HG02678 (cell line): ENCODE measurements at regions not wholly inside any gene's neighbourhood (a gene's known extent, or its start where the extent isn't known, plus 50 kb on each side); places are given as distances from the start of the nearest gene placed in this dataset.
A peak's percentile ranks its signal among the peaks of the same experiment; 100 is the strongest.

Source experiments
- ATAC-seq: cut with Tn5 transposase; IDR thresholded peaks from one replicate; pipeline ENCODE4 v1.9.1; 2021; ENCODE audit warnings: mild to moderate bottlenecking, moderate library complexity; ENCODE audit not compliant: unreplicated experiment

DNA sequence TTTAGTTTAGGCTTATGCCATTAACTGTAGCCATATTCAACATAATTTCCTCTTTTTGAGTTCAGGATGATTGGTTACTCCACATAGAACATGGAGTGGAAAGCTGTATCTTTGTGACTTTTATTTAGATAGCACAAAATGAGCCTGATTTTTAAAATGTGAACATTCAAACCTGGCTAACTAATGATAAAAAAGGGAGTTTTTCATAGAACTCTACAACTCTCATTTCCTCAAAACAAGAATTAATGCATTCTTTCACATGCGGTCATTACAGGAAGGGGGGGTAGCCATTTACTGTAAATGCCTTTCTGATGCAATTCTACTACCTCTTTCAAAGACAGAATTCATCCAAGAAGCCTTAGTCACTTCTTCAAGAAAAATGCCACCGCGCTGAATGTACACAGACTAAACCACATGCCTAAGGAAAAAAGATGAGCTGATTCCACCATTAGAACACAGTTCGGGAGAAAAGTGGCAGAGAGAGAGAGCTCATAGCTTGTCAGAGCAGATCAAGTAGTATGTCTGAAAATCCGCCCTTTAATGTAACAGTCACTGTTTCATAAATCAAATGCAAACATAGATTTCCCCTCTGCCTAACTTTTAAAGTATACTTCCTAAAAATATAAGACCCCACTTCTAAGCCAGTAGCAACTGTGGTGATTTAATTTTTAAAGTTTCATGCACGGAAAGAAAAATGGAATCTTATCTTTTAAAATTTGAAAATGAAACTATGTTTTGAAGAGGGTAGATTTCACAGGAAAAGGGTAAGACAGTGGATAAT is 226.4 kb upstream of the KLF14 start:
- ATAC-seq = peak; percentile 30

DNA sequence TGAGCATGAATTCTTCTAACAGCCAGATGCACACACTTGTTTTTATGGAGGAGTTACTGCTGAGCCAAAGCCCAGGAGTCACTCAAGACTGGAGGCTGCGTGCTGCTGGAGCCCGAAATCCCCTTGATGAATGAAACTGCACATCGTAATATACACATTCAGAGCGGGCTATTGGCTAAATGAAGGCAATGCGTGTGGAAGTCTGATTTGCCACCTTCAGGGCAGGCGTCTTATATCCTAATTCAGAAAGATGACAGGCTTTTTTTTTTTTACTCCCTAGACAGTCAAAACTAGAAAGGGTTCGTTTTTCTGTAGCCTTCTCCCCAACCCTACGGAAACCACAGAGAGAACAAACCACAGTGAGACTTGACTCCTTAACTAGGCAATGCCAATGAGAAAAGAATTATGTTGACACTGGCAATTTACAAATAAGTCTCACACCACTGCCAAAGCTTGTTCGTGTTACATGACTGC is 227.2 kb upstream of the KLF14 start:
- ATAC-seq = peak; percentile 67

DNA sequence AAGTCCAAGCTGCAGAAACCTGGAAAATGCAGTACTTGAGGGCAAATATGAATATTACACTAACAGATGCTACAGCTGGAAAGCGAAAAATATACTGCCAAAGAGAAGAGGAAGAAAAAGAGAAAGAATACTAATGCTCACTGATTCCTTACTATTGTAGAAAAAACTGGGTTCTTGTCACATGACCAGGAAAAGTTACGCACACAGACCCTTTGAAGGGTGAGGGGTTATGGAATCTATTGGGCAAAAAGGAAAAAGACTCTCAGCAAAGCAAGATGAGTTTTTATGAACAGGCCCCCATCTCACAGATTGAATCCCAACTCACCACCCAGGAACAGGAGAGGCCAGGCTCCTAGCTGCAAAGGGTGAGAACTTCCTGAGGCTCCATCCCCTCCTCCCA is 228.1 kb upstream of the KLF14 start:
- no peak for ATAC-seq

DNA sequence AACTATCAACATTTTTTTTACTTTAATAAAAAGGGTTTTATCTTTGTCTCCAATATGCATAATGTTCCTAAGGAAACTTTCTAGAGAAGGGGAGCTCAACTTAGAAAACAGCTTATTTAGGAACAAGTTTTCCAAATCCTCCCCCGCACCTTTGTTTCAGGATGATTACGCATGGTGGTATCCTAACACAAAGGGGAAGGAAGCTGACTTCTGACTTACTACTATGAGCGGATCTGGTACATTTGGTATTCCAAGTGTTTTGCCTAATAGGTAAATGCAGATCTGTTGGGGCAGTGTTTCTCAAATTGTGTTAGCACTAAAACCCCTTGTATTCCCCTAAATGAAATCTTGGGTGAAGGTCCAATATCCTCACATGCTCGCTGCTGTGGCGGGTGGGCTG is 229.3 kb upstream of the KLF14 start:
- ATAC-seq = no peak

DNA sequence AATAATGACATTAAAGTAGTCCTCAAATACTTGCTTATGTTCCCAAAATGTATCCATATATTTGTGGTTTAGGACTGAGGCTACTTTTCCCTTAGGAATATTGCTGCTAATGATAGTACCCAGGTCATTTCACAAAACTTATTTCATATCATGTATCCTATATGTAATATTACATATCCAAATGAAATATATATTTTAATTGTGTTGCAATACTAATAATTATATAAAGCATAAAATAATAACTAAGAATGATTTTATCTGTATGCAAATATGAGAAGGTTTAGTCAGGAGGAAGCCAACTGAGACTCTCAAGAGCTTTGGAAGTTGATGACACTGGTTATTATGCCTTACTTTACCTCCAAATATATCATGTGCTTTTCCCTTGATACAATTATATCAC is 231.5 kb upstream of the KLF14 start:
- no peak for ATAC-seq

DNA sequence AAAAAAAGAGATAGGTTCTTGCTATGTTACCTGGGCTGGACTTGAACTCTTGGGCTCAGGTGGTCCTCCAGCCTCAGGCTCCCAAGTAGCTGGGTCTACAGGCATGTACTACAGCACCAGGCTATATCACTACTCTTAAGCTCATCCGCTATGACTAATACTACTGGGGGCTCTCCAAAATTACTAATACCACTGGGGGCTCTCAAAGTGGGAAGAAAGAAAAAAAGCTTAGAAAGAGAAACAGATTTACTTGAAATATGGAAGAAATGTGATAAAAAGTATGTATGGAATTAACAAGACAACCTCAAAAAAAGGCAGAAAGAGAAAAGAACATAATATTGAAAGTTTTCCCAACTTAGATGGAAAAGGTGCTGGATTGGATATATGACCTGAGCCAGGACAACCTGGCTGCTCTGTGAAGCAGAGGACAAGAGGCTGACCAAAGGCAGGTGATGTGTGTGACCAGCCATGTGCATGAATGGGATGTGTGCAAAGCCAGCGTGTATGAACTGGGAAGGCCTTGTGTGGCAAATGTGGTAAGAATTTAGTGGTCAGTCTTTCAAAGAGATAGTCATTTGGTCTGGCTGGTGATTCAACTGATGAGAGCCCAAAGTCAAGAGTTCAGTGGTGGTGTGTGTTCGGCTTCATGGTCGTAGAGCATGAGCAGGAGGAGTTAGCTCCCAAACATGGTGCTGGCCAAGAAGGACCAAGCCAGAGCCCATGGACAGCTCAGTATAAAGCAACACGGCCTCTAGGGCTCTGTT is 232.4 kb upstream of the KLF14 start:
- peak; percentile 65 for ATAC-seq

DNA sequence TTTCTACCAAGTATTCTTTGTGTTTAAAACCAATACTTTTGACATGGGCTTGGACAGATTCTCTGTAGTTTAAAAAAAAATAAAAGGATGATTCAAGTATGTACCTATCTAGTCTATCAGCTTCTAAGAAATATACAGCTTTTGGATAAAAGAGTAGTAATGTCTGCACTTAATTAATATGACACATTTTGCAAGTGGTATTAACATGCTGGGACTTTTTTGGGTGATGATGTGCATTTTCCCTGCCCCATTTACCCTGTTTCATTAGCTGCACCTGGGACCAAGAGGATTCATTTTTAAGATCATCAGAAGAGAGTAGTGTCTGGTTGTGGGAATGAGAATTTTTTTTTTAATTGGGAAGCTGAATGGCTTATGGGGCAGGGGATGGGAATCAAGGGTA is 236.2 kb upstream of the KLF14 start:
- ATAC-seq = no peak

DNA sequence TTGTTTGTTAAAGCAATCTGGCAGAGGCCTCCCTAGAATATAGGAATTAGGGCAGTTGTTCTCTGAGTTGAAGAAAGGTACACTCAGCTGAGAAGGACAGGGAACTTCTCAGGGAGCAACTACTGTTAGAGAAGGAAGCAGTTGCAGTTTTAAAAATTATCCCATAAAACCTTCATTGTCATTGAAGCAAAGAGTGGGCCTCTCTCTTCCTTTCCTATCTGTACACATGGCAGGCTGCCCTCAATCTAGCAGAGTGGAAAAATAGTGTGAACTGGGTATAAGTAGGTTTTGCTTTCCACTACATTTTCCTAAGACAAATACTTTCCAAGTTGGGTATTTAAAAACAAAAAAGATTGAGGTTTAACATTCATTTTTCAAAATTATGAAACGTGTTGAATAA is 236.7 kb upstream of the KLF14 start:
- no peak for ATAC-seq

DNA sequence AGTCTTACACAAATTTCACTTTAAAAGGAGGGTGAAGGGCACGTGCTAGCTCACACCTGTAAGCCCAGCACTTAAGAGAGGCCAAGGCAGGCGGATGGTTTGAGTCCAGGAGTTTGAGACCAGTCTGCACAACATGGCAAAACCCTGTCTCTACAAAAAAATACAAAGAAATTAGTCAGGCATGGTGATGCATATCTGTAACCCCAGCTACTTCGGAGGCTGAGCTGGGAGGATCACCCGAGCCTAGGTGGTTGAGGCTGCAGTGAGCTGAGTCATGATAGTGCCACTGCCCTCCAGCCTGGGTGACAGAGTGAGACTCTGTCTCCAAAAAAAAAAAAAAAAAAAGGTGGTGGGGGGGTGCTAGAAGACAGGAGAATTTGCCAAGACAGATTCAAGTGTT is 237.3 kb upstream of the KLF14 start:
- no peak for ATAC-seq

DNA sequence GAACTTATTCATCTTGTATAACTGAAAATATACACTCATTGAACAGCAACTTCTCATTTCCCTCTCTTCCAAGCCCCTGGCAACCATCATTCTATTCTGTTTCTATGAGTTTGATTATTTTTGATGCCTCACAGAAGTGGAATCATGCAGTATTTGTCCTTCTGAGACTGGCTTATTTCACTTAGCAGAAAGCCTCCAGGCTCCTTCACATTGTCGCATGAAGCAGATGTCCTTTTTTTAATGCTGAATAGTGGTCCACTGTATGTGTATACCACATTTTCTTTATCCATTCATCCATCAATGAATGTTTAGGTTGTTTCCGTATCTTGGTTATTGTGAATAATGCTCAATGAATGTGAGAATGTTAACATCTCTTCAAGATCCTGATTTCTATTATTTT is 238.2 kb upstream of the KLF14 start:
- no peak for ATAC-seq

DNA sequence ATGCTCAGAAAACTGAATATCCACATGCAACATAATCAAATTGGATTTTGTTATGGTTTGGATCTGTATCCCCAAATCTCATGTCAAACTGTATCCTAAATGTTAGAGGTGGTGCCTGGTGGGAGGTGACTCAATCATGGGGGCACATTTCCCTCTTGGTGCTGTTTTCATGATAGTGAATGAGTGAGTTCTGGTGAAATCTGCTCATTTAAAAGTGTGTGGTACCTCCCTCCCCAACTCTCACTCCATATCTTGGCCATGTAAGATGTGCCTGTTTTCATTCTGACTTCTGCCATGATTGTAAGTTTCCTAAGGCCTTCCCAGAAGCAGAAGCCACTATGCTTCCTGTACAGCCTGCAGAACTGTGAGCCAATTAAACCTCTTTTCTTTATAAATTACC is 239.6 kb upstream of the KLF14 start:
- no peak for ATAC-seq

DNA sequence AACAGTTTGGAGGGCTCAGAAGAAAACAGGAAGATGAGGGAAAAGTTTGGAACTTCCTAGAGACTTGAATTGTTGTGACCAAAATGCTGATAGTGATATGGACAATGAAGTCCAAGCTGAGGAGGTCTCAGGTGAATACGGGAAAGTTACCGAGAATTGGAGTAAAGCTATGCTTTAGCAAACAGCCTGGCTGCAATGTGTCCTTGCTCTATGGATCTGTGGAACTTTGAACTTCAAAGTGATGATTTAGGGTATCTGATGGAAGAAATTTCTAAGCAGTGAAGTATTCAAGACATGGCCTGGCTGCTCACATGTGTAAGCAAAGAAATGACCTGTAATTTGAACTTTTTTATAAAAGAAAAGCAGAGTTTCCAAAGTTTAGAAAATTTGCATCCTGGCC is 240.2 kb upstream of the KLF14 start:
- no peak for ATAC-seq

DNA sequence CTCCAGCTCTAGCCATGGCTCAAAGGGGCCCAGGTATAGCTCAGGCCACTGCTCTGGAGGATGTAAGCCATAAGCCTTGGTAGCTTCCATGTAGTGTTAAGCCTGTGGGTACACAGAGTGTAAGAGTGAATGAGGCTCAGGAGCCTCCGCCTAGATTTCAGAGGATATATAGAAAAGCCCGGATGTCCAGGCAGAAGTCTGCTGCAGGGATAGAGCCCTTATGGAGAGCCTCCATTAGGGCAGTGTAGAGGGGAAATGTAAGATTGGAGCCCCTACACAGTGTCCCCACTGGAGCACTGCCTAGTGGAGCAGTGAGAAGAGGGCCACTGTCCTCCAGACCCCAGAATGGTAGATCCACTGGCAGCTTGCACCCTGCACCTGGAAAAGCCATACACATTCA is 240.8 kb upstream of the KLF14 start:
- no peak for ATAC-seq

DNA sequence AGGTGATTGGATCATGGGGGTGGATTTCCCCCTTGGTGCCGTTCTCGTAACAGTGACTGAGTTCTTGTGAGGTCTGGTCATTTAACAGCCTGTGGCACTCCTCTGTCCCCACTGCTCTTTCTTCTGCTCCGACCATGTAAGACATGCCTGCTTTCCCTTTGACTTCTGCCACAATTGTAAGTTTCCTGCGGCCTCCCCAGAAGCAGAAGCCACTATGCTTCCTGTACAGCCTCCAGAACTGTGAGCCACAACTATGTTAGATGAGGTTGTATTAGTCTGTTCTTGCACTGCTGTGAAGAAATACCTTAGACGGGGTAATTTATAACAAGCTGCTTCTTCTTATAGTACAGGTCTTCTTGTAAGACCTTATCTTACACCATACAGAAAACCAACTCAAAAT is 241.7 kb upstream of the KLF14 start:
- ATAC-seq = no peak

DNA sequence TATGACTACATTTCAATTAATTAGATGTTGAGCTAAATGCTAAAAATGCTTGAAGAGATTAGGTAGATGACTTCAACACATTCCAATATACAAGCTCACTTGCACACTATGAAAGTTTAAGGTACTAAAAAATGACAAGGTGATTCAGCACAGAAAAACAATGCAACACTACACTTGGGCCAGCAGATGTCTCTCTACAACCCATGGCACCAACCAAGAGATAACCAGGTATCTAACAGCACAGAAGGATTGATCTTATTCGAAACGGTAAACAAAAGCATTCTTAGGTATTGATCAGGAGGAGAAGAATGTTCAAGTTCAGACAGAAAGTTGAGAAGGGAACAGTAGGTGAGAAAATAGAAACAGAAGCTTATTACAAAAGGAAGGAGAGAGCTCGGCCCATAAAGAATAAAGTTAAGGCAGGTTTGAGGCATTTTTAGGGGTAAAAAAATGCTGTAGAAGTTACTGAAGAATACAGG is 248.2 kb upstream of the KLF14 start:
- ATAC-seq = peak; percentile 53

DNA sequence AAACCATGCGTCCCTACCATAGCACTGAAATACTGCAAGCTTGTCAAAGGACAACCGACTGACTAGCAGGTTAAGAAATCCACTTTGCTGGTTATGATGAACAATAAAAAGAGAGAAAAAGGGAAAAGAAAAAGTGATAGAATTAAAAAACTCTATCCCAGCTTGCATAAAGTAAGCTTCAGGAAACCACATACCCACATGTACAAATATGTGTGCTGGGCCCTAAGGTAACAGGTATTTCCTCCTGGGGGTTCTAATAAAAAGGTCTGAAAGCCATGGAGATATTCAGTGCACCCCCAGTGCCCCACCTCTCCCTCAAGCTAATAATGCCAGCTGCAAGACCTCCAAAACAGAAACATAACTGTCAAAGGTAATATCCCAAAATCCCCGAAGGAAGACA is 248.6 kb upstream of the KLF14 start:
- no peak for ATAC-seq

DNA sequence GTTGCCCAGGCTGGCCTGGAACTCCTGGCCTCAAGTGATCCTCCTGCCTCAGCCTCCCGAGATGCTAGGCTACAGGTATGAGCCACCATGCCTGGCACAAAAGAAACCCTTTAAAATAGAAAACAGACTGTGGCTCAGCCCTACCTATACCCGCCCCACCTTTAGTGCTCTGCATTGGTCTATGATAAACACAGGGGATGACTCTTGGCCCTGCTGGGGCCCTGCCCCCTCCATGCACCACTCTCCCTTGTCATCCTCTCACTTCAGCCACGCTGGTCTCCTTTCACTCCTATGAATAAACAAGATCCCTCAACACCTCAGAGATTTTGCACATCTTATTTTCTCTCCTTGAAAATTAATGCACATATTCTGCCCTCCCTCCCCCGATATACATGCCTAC is 251.4 kb upstream of the KLF14 start:
- no peak for ATAC-seq

DNA sequence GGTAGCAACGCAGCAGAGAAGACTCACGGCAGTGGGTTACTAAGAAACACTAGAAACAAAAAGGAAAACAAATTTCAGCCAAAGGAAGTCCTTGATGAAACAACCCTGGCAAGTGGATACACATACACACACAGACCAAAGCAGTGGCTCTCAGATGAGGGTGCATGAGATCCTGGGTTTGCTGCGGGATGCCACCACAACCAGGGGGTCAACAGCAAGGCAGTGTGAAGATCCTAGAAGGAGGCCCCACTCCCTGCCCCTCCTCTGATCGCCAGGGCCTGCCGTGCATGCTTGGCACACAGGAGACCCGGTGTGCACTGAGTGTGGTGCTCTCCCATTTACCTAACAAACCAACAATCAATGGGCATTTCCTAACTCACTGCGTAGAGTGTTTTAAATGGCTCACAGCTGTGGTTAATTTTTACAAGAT is 252.3 kb upstream of the KLF14 start:
- no peak for ATAC-seq

DNA sequence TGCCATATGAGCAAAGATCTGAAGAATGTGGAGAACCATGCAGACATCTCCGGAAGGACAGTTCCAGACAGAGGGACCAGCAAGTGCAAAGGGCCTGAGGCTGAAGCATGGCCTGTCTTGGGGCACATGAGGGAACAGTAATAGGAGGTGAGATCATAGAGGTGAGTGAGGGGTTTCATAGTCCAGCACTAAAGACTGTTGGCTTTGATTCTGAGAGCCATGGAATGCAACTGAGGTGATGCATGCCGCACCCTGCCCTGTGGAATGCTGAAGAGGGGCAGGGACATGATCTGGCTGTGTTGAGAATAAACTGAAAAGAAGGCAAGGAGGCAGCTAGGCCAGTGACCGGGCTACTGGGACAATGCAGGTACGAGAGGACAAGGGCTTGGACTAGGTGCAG is 253.1 kb upstream of the KLF14 start:
- no peak for ATAC-seq

DNA sequence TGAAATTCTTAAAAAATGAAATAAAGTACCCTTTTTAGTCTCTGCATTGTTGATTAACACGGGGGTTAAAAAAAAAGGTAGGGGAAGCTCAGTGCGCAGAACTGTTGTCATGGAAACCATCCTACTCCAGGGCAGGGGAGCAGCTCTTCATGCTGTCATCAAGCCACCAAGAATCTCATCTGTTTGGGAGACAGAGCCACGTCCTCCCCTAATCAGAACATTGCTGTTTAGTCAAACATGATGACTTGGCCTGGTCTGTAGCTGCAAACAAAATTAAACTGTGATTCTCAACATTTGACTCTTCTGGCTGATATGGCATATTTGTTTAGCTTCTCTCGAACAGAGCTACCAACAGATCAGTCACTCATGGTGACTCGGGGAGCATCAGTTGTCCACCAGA is 254.4 kb upstream of the KLF14 start:
- no peak for ATAC-seq

DNA sequence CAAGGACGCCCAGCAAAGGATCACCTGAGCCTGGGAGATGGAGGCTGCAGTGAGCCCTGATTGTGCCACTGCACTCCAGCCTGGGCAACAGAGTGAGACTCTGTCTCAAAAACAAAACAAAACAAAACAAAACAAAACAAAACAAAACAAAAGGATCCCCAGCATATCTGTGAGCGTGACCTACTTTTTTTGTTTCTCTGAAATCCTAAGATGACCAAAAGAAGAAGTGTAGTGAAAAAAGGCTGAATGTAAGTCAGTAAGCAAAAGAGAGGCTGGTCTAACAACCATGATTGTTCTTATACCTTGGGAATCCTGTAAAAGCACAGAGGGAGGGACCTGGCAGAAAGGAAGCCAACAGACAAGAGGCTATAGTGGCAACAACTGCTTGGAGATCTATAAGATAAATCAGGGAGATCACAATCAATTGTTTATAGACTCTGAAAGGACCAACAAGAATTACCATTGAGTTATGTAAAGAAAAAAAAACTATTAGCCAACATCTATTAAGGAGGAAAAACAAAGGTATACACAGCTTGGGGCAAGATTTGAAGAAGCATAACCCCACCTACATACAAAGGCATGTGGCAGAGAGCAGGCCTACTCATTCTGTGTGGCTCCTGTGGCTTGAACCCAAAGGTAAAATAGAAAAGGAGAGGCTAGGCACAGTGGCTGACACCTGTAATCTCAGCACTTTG is 255.2 kb upstream of the KLF14 start:
- ATAC-seq = no peak
